Chondrocyte (in vitro differentiated cells): ENCODE measurements at regions not wholly inside any gene's neighbourhood (a gene's known extent, or its start where the extent isn't known, plus 50 kb on each side); places are given as distances from the start of the nearest gene placed in this dataset.

ENCODE experiments used
- DNase-seq: peaks from one replicate; pipeline ENCODE4 v3.0.0; 2021; ENCODE audit warnings: mixed read lengths, low spot score
- H3K27ac Mint-ChIP-seq: one replicate; pipeline ENCODE4 v1.8.0; 2021; ENCODE audit warnings: mild to moderate bottlenecking, moderate library complexity, mixed read lengths; ENCODE audit not compliant: unreplicated experiment
- H3K27me3 Mint-ChIP-seq: 2 replicates; pipeline ENCODE4 v1.8.0; 2021; ENCODE audit warnings: low read depth, mixed read lengths
- H3K36me3 Mint-ChIP-seq: 2 replicates; pipeline ENCODE4 v1.8.0; 2021; ENCODE audit warnings: low read depth, mixed read lengths
- H3K4me1 Mint-ChIP-seq: 2 replicates; pipeline ENCODE4 v1.8.0; 2021; ENCODE audit warnings: low read depth, mild to moderate bottlenecking, mixed read lengths
- H3K4me3 Mint-ChIP-seq: one replicate; pipeline ENCODE4 v1.8.0; 2021; ENCODE audit warnings: mild to moderate bottlenecking, moderate library complexity, mixed read lengths; ENCODE audit not compliant: unreplicated experiment
- H3K9me3 Mint-ChIP-seq: 2 replicates; pipeline ENCODE4 v1.8.0; 2021; ENCODE audit warnings: low read depth, mixed read lengths
- TF ChIP-seq, protein P1 (sequence below): fragments of 200-600 bp; sonication (generic); IDR thresholded peaks from 2 replicates; pipeline ENCODE4 v1.5.0; 2021; ENCODE audit warnings: antibody characterized with exemption, mild to moderate bottlenecking, moderate library complexity

DNA sequence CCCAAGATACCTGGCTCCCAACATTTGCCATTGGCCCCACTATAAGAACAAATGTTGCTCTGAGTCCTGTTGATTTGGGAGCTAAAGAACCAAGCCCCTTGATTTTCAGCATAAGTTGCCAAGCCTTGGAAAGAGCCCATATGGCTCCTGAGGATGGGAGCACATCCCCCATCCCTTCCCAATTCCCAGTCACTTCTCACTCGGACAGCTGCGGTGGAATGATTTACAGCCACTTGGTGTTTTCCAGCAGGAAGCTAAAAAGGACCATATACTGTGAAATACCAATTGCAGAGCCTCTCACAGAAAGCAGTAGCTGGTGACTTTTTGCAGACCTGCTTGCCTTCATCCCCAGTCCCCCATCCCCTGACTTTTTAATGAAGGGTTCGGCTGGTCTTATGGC is 524.6 kb downstream of the GRIN2A start:
- no peaks in the 10 kb centered on the region for H3K36me3 Mint-ChIP-seq
- no peak for DNase-seq
- no peaks in the 10 kb centered on the region for H3K9me3 Mint-ChIP-seq
- no peak overlapping the region for H3K27ac Mint-ChIP-seq
- H3K27me3 Mint-ChIP-seq: no peaks in the 10 kb centered on the region
- H3K4me1 Mint-ChIP-seq: no peaks in the 10 kb centered on the region
- TF ChIP-seq, protein P1, sequence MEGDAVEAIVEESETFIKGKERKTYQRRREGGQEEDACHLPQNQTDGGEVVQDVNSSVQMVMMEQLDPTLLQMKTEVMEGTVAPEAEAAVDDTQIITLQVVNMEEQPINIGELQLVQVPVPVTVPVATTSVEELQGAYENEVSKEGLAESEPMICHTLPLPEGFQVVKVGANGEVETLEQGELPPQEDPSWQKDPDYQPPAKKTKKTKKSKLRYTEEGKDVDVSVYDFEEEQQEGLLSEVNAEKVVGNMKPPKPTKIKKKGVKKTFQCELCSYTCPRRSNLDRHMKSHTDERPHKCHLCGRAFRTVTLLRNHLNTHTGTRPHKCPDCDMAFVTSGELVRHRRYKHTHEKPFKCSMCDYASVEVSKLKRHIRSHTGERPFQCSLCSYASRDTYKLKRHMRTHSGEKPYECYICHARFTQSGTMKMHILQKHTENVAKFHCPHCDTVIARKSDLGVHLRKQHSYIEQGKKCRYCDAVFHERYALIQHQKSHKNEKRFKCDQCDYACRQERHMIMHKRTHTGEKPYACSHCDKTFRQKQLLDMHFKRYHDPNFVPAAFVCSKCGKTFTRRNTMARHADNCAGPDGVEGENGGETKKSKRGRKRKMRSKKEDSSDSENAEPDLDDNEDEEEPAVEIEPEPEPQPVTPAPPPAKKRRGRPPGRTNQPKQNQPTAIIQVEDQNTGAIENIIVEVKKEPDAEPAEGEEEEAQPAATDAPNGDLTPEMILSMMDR: no peak
- H3K4me3 Mint-ChIP-seq: no peak overlapping the region

DNA sequence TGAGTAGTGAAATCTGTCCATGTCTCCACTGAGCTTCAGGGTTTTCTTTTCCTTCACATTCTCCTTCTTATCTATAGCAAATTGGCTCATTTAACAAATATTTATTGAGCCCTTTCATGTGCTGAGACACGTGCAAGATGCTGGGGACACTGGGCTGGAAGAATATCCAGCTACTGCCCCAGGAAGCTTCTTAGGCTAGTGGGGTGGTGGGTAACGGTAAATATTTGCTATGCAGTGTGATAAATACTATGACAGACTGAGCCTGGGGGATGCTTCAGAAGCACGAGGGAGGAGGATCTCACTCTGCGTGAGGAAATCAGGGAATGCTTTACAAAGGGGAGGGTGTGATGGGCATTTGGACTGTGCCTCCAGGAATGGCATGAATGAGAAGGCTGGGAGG is 524.1 kb downstream of the GRIN2A start:
- no peak overlapping the region for H3K4me3 Mint-ChIP-seq
- TF ChIP-seq, protein P1: no peak
- no peaks in the 10 kb centered on the region for H3K27me3 Mint-ChIP-seq
- H3K4me1 Mint-ChIP-seq: no peaks in the 10 kb centered on the region
- no peak overlapping the region for H3K27ac Mint-ChIP-seq
- DNase-seq: no peak
- no peaks in the 10 kb centered on the region for H3K9me3 Mint-ChIP-seq
- H3K36me3 Mint-ChIP-seq: no peaks in the 10 kb centered on the region

DNA sequence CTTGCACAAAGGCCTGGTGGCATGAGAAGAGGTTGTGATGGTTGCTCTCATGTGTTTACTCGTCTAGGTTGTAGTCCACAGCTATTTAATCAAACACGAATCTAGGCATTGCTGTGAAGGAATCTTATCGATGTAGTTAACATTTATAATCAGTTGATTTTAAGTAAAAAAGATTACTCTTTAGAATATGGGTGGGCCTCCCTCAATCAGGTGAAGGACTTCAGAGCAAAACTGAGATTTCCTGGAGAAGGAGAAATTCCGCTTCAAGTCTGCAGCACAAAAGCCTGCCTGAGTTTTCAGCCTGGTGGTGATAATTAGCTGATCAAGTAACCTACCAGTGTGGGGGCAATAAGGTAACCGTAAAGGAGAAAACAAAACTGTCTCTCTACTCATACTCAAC is 523.6 kb downstream of the GRIN2A start:
- no peaks in the 10 kb centered on the region for H3K4me1 Mint-ChIP-seq
- H3K36me3 Mint-ChIP-seq: no peaks in the 10 kb centered on the region
- H3K4me3 Mint-ChIP-seq: no peak overlapping the region
- no peak overlapping the region for H3K27ac Mint-ChIP-seq
- TF ChIP-seq, protein P1: no peak
- no peaks in the 10 kb centered on the region for H3K27me3 Mint-ChIP-seq
- no peak for DNase-seq
- no peaks in the 10 kb centered on the region for H3K9me3 Mint-ChIP-seq

DNA sequence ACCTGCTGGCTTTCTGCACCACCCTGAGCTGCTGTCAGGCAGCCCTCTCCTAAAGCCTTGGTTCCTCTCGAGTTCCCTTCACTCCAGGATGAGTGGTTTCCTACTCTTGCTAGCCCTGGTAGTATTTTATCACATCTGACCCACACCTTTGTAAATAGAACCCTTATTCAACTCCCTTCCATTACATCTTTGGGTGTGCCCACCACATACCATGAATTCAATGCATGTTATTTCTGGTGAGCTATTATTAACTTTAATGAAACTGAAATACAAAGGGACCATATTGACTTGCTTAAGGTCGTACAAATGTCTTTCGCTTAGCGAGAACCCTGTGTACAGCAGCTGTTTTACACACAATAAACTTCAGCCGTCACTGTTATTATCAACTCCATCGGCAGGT is 521.3 kb downstream of the GRIN2A start:
- Mint-ChIP-seq H3K36me3 (no peaks in the 10 kb centered on the region), H3K27ac (no peak overlapping the region), H3K4me3 (no peak overlapping the region), H3K27me3 (no peaks in the 10 kb centered on the region), H3K9me3 (peaks cover 8% of the 10 kb centered on the region), H3K4me1 (no peaks in the 10 kb centered on the region)
- no peak for DNase-seq
- TF ChIP-seq, protein P1: no peak

DNA sequence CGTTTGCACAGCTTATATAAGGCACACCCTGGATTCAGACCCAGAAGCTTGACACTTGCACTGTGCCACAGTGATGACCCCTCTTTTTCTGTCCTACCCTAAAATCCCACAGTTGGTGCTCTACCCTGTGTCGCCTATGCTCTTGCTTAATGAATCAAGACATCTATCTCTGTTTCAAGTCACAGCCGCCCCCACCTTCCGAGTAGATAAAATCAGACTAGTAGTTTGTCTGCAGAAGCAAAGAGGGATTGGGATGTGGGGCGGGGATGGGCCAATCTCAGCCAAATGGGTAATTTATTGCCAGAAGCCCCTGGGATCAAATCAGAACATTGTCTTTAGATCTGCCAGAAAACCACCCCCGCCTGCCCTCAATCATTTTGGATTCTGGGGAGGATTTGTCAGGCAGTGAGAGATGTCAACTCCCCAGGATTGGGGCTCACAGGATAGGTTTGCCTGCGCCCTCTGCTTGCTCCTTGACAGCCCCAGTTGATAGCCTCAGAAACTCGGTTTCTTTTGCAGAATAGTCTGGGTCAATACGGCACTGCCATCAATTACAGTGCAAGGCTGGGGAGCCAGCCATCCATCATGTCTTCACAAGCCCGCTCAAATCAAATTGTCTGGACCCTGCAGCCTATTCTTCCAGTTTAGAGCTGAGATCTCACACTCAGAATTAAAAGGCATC is 520.8 kb downstream of the GRIN2A start:
- no peak overlapping the region for H3K4me3 Mint-ChIP-seq
- no peaks in the 10 kb centered on the region for H3K36me3 Mint-ChIP-seq
- no peak overlapping the region for H3K27ac Mint-ChIP-seq
- no peak for DNase-seq
- TF ChIP-seq, protein P1: no peak
- no peaks in the 10 kb centered on the region for H3K27me3 Mint-ChIP-seq
- no peaks in the 10 kb centered on the region for H3K4me1 Mint-ChIP-seq
- peaks cover 8% of the 10 kb centered on the region for H3K9me3 Mint-ChIP-seq
